ENCODE measurements at regions not wholly inside any gene's neighbourhood (a gene's known extent, or its start where the extent isn't known, plus 50 kb on each side); places are given as distances from the start of the nearest gene placed in this dataset.

DNA sequence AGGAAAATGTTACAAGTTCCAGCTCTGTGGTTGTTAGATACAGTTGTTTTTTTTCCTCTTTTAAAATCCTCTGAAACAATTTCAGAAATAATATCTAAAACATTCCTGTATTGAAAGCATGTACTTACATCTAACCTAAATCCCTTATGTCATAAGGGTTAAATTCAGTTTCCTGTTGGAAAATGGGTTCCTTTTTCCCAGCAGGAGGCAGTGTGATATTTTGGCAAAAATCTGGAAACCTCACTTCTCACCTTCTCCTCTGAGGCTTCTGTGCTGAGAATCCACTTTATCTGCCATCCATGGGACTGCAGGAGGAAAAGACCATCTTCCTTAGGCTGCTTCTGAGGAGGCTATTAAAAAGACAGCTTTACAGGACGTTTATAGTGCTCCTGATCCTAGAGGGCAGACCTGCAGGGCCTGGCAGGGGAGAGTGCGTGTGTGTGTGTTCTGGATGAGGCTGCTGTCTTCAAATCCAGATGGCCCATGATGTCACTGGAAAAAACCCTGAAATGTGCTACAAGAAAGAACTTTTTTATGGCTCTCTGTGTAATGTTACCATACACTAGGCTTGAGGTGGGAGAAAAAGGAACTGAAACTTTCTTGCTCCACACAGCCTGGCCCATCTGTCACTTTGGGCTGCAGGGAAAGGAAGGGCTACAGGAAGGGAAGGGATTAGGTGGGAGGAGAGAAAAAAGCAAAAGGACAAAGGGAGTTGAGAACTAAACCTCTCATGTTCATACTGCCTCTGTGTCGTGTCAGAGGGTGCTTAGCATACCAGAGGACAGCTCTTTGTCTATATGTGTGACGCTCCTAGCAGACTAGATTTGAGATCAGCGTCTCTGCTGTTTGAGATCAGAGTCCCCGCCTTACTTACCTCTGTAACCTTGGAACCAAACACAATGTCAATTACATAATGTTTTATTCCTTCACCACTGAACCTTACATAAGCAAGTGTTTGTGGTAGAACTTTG lies 379.2 kb upstream of the SPAG17 start:
- H3K36me3 ChIP-seq (replicated peaks; ENCODE audit: insufficient read depth, low read depth), result no peaks in the 10 kb centered on the region
- H3K4me2 ChIP-seq, result peak overlapping the region; percentile 0
- no peaks in the 10 kb centered on the region for H3K9me2 ChIP-seq (replicated peaks; ENCODE audit: insufficient read depth)
- H3K27me3 ChIP-seq, result no peaks in the 10 kb centered on the region
- no peak overlapping the region for H2AFZ ChIP-seq
- H3K27ac ChIP-seq, result peak overlapping the region; percentile 25
- no peaks in the 10 kb centered on the region for H3K79me2 ChIP-seq
- TF ChIP-seq EZH2 (IDR thresholded peaks at IDR 0.05; ENCODE audit: borderline replicate concordance) (no peak), EZH2phosphoT487 (IDR thresholded peaks at IDR 0.05; ENCODE audit: low read depth, severe bottlenecking, unreplicated experiment) (no peak)
- TF ChIP-seq, protein P1, sequence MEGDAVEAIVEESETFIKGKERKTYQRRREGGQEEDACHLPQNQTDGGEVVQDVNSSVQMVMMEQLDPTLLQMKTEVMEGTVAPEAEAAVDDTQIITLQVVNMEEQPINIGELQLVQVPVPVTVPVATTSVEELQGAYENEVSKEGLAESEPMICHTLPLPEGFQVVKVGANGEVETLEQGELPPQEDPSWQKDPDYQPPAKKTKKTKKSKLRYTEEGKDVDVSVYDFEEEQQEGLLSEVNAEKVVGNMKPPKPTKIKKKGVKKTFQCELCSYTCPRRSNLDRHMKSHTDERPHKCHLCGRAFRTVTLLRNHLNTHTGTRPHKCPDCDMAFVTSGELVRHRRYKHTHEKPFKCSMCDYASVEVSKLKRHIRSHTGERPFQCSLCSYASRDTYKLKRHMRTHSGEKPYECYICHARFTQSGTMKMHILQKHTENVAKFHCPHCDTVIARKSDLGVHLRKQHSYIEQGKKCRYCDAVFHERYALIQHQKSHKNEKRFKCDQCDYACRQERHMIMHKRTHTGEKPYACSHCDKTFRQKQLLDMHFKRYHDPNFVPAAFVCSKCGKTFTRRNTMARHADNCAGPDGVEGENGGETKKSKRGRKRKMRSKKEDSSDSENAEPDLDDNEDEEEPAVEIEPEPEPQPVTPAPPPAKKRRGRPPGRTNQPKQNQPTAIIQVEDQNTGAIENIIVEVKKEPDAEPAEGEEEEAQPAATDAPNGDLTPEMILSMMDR (IDR thresholded peaks at IDR 0.05; ENCODE audit: poor library complexity), result peak; percentile 32
- no peak overlapping the region for H3K4me3 ChIP-seq
- no peaks in the 10 kb centered on the region for H3K4me1 ChIP-seq (ENCODE audit: insufficient read depth)
- peak; percentile 68 for DNase-seq (ENCODE audit: low spot score)
- WGBS (ENCODE audit: low lambda C conversion rate, missing lambda C conversion rate), result 36% methylated on average over 6 of the region's 6 CpGs
- H4K20me1 ChIP-seq (ENCODE audit: insufficient read depth, poor library complexity, severe bottlenecking), result no peaks in the 10 kb centered on the region
- no peaks in the 10 kb centered on the region for H3K9me3 ChIP-seq (ENCODE audit: low read depth)

DNA sequence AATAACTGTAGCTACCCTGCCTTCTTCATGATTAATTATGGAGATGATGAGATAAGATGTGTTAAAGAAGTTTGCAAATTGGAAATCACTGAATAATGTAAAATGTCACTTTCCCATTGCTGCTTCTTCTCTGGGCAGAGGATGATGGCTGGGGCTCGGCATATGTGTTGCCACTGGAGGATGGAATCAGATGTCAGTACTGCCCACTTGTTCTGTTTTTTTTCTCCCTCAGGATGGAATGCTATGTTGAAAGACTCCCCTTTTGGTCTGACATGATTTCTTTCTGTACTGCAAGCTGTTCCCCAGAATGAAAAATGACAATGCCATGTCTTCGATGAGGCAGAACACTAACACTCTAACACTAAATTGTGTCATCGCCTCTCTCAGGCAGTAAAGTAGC lies 373.9 kb upstream of the SPAG17 start:
- H3K36me3 ChIP-seq (replicated peaks; ENCODE audit: insufficient read depth, low read depth), result no peaks in the 10 kb centered on the region
- H4K20me1 ChIP-seq (ENCODE audit: insufficient read depth, poor library complexity, severe bottlenecking), result no peaks in the 10 kb centered on the region
- 61% methylated on average over 3 of the region's 3 CpGs for WGBS (ENCODE audit: low lambda C conversion rate, missing lambda C conversion rate)
- H3K27me3 ChIP-seq, result no peaks in the 10 kb centered on the region
- no peaks in the 10 kb centered on the region for H3K79me2 ChIP-seq
- H3K4me2 ChIP-seq, result no peak overlapping the region
- no peak for TF ChIP-seq EZH2 (IDR thresholded peaks at IDR 0.05; ENCODE audit: borderline replicate concordance)
- TF ChIP-seq EZH2phosphoT487 (IDR thresholded peaks at IDR 0.05; ENCODE audit: low read depth, severe bottlenecking, unreplicated experiment), result no peak
- TF ChIP-seq, protein P1 (IDR thresholded peaks at IDR 0.05; ENCODE audit: poor library complexity), result no peak
- H3K9me2 ChIP-seq (replicated peaks; ENCODE audit: insufficient read depth), result no peaks in the 10 kb centered on the region
- H2AFZ ChIP-seq, result no peak overlapping the region
- no peak overlapping the region for H3K4me3 ChIP-seq
- DNase-seq (ENCODE audit: low spot score), result no peak
- no peaks in the 10 kb centered on the region for H3K9me3 ChIP-seq (ENCODE audit: low read depth)
- H3K27ac ChIP-seq, result no peak overlapping the region
- H3K4me1 ChIP-seq (ENCODE audit: insufficient read depth), result no peaks in the 10 kb centered on the region

DNA sequence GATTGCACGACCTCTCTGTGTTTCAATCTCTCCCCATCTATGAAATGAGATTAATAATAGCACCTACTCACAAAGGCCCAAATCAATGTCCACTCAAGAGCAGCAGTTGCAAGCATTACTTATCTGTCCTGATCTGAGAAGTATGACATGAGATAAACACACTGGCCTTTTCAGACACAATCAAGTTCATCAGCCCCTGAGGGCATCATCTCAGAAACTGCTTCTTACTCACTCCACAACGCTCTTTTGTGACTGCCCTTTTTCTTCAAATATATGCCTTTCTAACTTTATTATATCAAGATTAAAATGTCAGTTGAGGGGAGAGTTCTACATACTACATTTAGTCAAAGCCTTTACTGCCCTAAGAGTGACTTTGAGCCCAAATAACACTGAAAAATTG lies 371.9 kb upstream of the SPAG17 start:
- Histone ChIP-seq H2AFZ (no peak overlapping the region), H3K36me3 (replicated peaks; ENCODE audit: insufficient read depth, low read depth) (no peaks in the 10 kb centered on the region), H4K20me1 (ENCODE audit: insufficient read depth, poor library complexity, severe bottlenecking) (no peaks in the 10 kb centered on the region), H3K9me2 (replicated peaks; ENCODE audit: insufficient read depth) (no peaks in the 10 kb centered on the region), H3K4me1 (ENCODE audit: insufficient read depth) (no peaks in the 10 kb centered on the region), H3K4me3 (no peak overlapping the region), H3K79me2 (no peaks in the 10 kb centered on the region), H3K4me2 (no peak overlapping the region), H3K9me3 (ENCODE audit: low read depth) (no peaks in the 10 kb centered on the region), H3K27me3 (no peaks in the 10 kb centered on the region), H3K27ac (no peak overlapping the region)
- TF ChIP-seq, protein P1 (IDR thresholded peaks at IDR 0.05; ENCODE audit: poor library complexity), result no peak
- no peak for TF ChIP-seq EZH2 (IDR thresholded peaks at IDR 0.05; ENCODE audit: borderline replicate concordance)
- 58% methylated on average over 2 of the region's 2 CpGs for WGBS (ENCODE audit: low lambda C conversion rate, missing lambda C conversion rate)
- DNase-seq (ENCODE audit: low spot score), result no peak

All from hepatocyte (in vitro differentiated cells).